Progenitor cell of endocrine pancreas (in vitro differentiated cells): ENCODE measurements at regions not wholly inside any gene's neighbourhood (a gene's known extent, or its start where the extent isn't known, plus 50 kb on each side); places are given as distances from the start of the nearest gene placed in this dataset.
"Not testable (repeated sequence)": the region's sequence is repeated elsewhere in the genome, so short reads cannot be mapped to it uniquely, and the experiment has no call there.

Experiments
- DNase-seq: peaks from one replicate; pipeline ENCODE4 v3.0.0; 2021; ENCODE audit warnings: low spot score; ENCODE audit not compliant: unreplicated experiment
- H3K27ac Mint-ChIP-seq: 2 replicates; pipeline ENCODE4 v1.8.0; 2021; ENCODE audit warnings: mild to moderate bottlenecking, moderate library complexity, mixed read lengths
- H3K27me3 Mint-ChIP-seq: 2 replicates; pipeline ENCODE4 v1.8.0; 2021; ENCODE audit warnings: mixed read lengths
- H3K36me3 Mint-ChIP-seq: 2 replicates; pipeline ENCODE4 v1.8.0; 2022; ENCODE audit warnings: mixed read lengths; ENCODE audit not compliant: insufficient read depth
- H3K4me1 Mint-ChIP-seq: 2 replicates; pipeline ENCODE4 v1.8.0; 2021; ENCODE audit warnings: low read depth, mixed read lengths
- H3K4me3 Mint-ChIP-seq: 2 replicates; pipeline ENCODE4 v1.8.0; 2021; ENCODE audit warnings: low read depth, mild to moderate bottlenecking, moderate library complexity, mixed read lengths
- H3K9me3 Mint-ChIP-seq: 2 replicates; pipeline ENCODE4 v1.8.0; 2021; ENCODE audit warnings: low read depth, mixed read lengths
- TF ChIP-seq, protein P1 (sequence below): fragments of 200-600 bp; sonication (generic); IDR thresholded peaks from one replicate; pipeline ENCODE4 v1.5.0; 2021; ENCODE audit warnings: antibody characterized with exemption, mild to moderate bottlenecking; ENCODE audit not compliant: unreplicated experiment

DNA sequence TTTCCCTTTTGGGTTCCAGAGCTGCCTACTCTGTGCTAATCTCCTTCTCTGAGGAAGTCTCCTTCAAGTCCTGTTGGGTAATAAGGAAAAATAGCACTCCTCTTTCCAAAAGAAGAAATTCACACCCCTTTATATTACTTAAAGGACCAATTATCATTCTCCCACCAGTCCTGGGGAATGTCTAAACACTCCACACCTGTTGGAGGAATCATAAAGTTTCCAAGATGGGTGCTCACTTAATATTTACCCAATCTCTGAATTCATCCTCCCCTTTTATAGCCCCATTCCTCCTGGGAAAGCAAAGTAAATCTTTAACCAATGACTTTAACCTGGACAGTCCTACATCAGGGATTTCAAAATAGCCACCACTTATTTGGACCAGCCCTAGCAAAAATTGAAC, 873.1 kb downstream of the KCNT2 start:
- Mint-ChIP-seq H3K9me3 (no peaks in the 10 kb centered on the region), H3K27me3 (no peaks in the 10 kb centered on the region), H3K27ac (no peak overlapping the region), H3K36me3 (no peaks in the 10 kb centered on the region), H3K4me3 (no peak overlapping the region), H3K4me1 (no peaks in the 10 kb centered on the region)
- TF ChIP-seq, protein P1, sequence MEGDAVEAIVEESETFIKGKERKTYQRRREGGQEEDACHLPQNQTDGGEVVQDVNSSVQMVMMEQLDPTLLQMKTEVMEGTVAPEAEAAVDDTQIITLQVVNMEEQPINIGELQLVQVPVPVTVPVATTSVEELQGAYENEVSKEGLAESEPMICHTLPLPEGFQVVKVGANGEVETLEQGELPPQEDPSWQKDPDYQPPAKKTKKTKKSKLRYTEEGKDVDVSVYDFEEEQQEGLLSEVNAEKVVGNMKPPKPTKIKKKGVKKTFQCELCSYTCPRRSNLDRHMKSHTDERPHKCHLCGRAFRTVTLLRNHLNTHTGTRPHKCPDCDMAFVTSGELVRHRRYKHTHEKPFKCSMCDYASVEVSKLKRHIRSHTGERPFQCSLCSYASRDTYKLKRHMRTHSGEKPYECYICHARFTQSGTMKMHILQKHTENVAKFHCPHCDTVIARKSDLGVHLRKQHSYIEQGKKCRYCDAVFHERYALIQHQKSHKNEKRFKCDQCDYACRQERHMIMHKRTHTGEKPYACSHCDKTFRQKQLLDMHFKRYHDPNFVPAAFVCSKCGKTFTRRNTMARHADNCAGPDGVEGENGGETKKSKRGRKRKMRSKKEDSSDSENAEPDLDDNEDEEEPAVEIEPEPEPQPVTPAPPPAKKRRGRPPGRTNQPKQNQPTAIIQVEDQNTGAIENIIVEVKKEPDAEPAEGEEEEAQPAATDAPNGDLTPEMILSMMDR: no peak
- DNase-seq: no peak

DNA sequence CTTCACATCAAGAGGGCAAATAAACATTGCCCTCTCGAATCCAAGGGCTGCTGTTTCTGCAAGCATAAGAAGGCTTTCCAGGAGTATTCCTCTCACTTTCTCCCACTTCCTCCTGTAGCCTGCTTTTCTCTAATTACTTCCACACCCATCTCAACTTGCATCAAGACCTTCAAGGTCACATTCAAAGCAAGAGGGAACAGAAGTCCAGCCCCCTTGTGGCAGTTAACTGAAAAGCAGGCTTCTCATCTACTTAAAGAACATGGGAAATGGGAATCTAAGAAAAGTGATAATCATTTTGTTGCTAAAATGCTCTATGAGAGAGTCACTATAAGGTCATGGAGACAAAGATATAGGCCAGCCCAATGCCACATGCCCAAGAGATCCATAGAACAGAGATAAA, 874.4 kb downstream of the KCNT2 start:
- H3K4me1 Mint-ChIP-seq: no peaks in the 10 kb centered on the region
- H3K9me3 Mint-ChIP-seq: no peaks in the 10 kb centered on the region
- H3K4me3 Mint-ChIP-seq: no peak overlapping the region
- no peaks in the 10 kb centered on the region for H3K36me3 Mint-ChIP-seq
- H3K27ac Mint-ChIP-seq: no peak overlapping the region
- TF ChIP-seq, protein P1: peak; percentile 52
- DNase-seq: no peak
- no peaks in the 10 kb centered on the region for H3K27me3 Mint-ChIP-seq

DNA sequence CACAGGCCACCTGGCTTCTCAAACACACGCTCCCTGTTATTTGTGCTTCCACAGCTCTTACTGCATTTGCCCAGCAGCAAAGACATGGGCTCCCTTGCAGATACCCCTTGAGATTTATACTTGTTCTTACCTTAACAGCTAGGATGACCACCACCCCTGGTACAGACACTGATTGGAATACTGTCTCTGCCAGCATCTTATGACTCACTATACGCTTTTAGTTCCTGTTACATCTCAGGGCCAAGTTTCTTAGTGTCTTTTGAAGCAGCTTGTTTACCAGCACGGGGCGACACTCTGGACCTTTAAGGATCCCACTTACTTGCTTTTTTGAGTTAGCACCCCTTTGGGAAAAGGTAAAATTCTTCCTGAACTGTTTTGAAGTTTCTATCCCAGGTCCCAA, 874.8 kb downstream of the KCNT2 start:
- no peaks in the 10 kb centered on the region for H3K27me3 Mint-ChIP-seq
- H3K4me1 Mint-ChIP-seq: no peaks in the 10 kb centered on the region
- H3K9me3 Mint-ChIP-seq: no peaks in the 10 kb centered on the region
- no peak overlapping the region for H3K27ac Mint-ChIP-seq
- TF ChIP-seq, protein P1: no peak
- no peaks in the 10 kb centered on the region for H3K36me3 Mint-ChIP-seq
- no peak overlapping the region for H3K4me3 Mint-ChIP-seq
- no peak for DNase-seq

DNA sequence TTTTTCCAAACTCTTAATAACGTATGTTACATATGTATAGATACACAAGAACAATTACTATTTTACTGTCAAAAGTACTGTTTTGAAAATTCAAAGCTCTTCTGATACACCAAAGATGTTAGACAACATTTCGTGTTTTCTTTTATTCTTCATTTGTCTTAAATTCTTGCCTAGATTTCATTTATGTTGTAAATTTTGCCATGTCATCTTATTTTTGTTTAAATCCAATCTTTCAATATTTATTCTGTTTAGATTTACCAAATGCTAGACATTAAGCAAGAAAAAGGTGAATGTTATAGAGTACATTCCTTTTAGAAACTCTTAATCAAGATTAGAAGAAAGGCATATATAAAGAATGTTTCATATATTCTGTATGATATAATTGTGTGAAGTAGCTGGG, 876.9 kb downstream of the KCNT2 start:
- no peak overlapping the region for H3K4me3 Mint-ChIP-seq
- no peaks in the 10 kb centered on the region for H3K4me1 Mint-ChIP-seq
- no peak for DNase-seq
- H3K27me3 Mint-ChIP-seq: no peaks in the 10 kb centered on the region
- H3K27ac Mint-ChIP-seq: no peak overlapping the region
- no peaks in the 10 kb centered on the region for H3K36me3 Mint-ChIP-seq
- TF ChIP-seq, protein P1: no peak
- no peaks in the 10 kb centered on the region for H3K9me3 Mint-ChIP-seq

DNA sequence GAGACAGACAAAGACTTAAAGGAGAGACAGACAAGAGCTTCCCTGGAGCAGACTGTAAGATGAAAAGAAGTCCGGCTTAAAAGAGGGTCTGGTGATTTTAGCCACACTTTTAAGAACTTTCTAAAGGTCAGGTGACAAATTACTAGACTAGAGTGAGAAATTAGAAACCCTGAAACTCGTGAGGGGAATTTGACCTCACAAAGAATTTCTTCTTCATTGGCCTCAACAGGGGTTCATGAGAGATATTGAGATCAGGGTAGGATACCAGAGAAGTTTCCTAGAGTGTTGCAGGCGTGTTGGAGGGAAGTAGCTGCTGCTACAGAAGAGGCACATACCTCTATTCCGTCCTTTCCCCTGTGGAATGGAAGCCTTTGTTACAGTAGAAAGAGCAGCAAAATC, 884.4 kb downstream of the KCNT2 start:
- TF ChIP-seq, protein P1: no peak
- no peaks in the 10 kb centered on the region for H3K36me3 Mint-ChIP-seq
- H3K4me1 Mint-ChIP-seq: no peaks in the 10 kb centered on the region
- H3K9me3 Mint-ChIP-seq: no peaks in the 10 kb centered on the region
- no peak for DNase-seq
- no peaks in the 10 kb centered on the region for H3K27me3 Mint-ChIP-seq
- no peak overlapping the region for H3K4me3 Mint-ChIP-seq
- no peak overlapping the region for H3K27ac Mint-ChIP-seq

DNA sequence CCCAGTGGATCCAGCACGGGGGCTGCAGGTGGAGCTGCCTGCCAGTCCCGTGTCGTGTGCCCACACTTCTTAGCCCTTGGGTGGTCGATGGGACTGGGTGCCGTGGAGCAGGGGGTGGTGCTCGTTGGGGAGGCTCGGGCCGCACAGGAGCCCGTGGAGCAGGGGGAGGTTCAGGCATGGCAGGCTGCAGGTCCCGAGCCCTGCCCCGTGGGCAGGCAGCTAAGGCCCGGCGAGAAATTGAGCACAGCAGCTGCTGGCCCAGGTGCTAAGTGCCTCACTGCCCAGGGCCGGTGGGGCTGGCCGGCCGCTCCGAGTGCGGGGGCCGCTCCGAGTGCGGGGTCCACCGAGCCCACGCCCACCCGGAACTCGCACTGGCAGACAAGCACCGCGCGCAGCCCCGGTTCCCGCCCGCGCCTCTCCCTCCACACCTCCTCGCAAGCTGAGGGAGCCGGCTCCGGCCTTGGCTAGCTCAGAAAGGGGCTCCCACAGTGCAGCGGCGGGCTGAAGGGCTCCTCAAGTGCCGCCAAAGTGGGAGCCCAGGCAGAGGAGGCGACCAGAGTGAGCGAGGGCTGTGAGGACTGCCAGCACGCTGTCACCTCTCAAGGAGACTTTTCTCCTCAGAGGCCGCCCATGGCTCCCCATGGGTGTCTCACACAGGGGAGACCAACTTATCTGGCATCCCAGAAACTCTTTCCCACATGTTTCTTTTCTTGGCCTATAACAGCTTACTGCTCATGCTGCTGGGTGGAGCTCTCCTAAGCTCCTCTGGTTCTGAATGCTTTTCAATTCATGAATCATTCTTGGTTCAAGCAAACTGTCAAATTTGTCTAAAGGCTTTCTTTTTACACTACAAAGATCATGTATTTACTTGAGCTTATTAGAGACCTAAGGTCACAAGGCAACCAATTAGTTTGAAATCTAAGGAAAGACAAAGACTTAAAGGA, 885.1 kb downstream of the KCNT2 start:
- not testable (repeated sequence) for DNase-seq, H3K27me3 Mint-ChIP-seq, H3K27ac Mint-ChIP-seq, H3K36me3 Mint-ChIP-seq, H3K4me3 Mint-ChIP-seq, H3K9me3 Mint-ChIP-seq, H3K4me1 Mint-ChIP-seq

DNA sequence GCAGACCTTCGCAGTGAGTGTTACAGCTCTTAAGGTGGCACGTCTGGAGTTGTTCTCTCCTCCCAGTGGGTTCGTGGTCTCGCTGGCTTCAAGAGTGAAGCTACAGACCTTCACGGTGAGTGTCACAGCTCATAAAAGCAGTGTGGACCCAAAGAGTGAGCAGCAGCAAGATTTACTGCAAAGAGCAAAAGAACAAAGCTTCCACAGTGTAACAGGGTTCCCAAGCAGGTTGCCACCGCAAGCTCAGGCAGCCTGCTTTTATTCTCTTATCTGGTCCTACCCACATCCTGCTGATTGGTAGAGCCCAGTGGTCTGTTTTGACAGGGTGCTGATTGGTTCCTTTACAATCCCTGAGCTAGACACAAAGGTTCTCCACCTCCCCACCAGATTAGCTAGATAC, 886.1 kb downstream of the KCNT2 start:
- not testable (repeated sequence) for DNase-seq, H3K4me3 Mint-ChIP-seq, H3K27ac Mint-ChIP-seq, H3K27me3 Mint-ChIP-seq, H3K9me3 Mint-ChIP-seq, H3K36me3 Mint-ChIP-seq, H3K4me1 Mint-ChIP-seq
